ENCODE measurements at regions not wholly inside any gene's neighbourhood (a gene's known extent, or its start where the extent isn't known, plus 50 kb on each side); places are given as distances from the start of the nearest gene placed in this dataset.

GRCh38 chr7:4631380-4632179, 50.5 kb upstream of the FOXK1 start:
- no peak for DNase-seq
- TF ChIP-seq CTCF (IDR thresholded peaks at IDR 0.05) (peak; percentile 37 to 83 (median 66)), POLR2A (IDR thresholded peaks at IDR 0.05) (no peak)
- Histone ChIP-seq H3K36me3 (no peaks in the 10 kb centered on the region), H3K4me3 (peak overlapping the region in 2 of 4 donors; percentile 30 to 56), H3K4me1 (peaks cover 0 to 28% (median 13%) of the 10 kb centered on the region in 3 donors), H3K9me3 (no peaks in the 10 kb centered on the region), H3K27ac (peak overlapping the region; percentile 39 to 86 (median 73)), H3K27me3 (no peaks in the 10 kb centered on the region)
- intact Hi-C loops (cut with DNase I), result no loop called here
- WGBS, 2 donors, result 15 to 39% methylated on average over 10 to 17 of the region's 25 CpGs

Small RNA genes lying in the stretch of these regions (small RNA-seq; reads per million reads assigned to genes)
- gene CYP3A54P, result 0 reads per million in 4 donors

Measured in esophagus squamous epithelium (tissue), 5 donors.